Stimulated activated naive B cell treated with anti-CD40 and anti-IgM and Interleukin-4, amounts not matched to agents 10 μg/mL and 1 μg/mL and 100 μg/mL, for 72 hours (primary cell): ENCODE measurements at regions not wholly inside any gene's neighbourhood (a gene's known extent, or its start where the extent isn't known, plus 50 kb on each side); places are given as distances from the start of the nearest gene placed in this dataset.
"Not testable (repeated sequence)": the region's sequence is repeated elsewhere in the genome, so short reads cannot be mapped to it uniquely, and the experiment has no call there.

Experiments
- ATAC-seq, 2 donors: fragments of 150-1000 bp; cut with Tn5 transposase; replicated peaks; 2 replicates each; pipeline ENCODE4 v1.10.0; 2021; ENCODE audit warnings: moderate library complexity in 1 of 2
- DNase-seq: peaks from one replicate; pipeline ENCODE4 v3.0.0; 2021
- H3K27ac Mint-ChIP-seq: one replicate; pipeline ENCODE4 v1.8.0; 2022; ENCODE audit warnings: mild to moderate bottlenecking, mixed read lengths
- H3K27me3 Mint-ChIP-seq, 2 donors: one replicate each; pipeline ENCODE4 v1.8.0; 2022; ENCODE audit warnings: mixed read lengths in 2 of 2
- H3K36me3 Mint-ChIP-seq, 2 donors: one replicate each; pipeline ENCODE4 v1.8.0; 2022; ENCODE audit warnings: mixed read lengths in 2 of 2, mild to moderate bottlenecking in 1 of 2
- H3K4me1 Mint-ChIP-seq, 2 donors: one replicate each; pipeline ENCODE4 v1.8.0; 2022; ENCODE audit warnings: mixed read lengths in 2 of 2, mild to moderate bottlenecking in 1 of 2
- H3K4me3 Mint-ChIP-seq, 2 donors: one replicate each; pipeline ENCODE4 v1.8.0; 2022; ENCODE audit warnings: mild to moderate bottlenecking in 2 of 2, mixed read lengths in 2 of 2, moderate library complexity in 1 of 2
- H3K9me3 Mint-ChIP-seq, 2 donors: one replicate each; pipeline ENCODE4 v1.8.0; 2022; ENCODE audit warnings: mixed read lengths in 2 of 2, mild to moderate bottlenecking in 1 of 2

DNA sequence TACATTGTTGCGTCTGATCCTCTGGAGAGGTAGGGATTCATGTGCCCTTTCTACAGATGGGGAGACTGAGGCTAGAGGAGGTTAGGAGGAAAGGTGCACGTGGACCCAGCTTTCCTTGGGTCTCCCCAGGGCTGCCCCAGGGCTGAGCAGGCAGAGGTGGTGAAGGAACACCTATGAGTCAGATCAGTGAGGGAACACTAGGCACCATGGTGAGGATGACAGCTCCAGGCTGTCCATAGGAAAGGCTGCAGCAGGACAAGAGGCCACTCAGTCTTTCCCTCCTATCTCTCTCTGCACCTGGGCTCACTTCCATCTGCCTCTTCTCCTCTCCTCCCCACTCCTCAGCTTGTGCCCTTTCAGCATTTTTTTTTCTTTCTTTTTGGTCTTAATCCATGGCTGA lies 138.0 kb upstream of the TRIM73 start:
- H3K36me3 Mint-ChIP-seq, ATAC-seq, H3K9me3 Mint-ChIP-seq, H3K4me1 Mint-ChIP-seq, H3K27me3 Mint-ChIP-seq, H3K4me3 Mint-ChIP-seq, H3K27ac Mint-ChIP-seq, DNase-seq: not testable (repeated sequence)

DNA sequence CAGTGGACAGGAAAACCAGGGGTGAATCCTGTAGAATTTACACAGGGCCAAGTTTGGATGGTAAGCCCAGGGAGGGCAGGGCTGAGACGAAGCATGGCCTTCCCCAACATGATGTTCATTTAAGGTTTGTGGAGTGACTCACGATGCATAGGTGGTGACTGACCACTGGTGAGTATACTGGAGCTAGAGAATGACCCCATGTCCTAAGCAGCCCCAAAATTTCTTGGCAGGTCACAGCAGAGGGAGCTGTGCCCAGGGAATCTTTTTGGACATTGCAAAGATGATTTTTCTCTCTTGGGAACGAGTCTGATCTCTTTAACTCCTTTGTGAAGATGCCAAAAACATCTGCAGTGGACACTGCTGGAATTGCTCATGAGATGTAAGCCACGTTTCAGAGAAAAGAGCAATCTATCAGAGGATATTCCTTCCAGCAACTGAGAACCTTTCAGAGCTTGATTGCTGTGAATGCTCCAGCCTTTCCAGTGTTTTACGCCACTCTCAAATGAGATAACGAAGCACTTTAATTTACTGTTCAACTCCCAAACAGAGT lies 135.9 kb upstream of the TRIM73 start:
- H3K36me3 Mint-ChIP-seq, DNase-seq, H3K4me1 Mint-ChIP-seq, H3K9me3 Mint-ChIP-seq, ATAC-seq, H3K27ac Mint-ChIP-seq, H3K4me3 Mint-ChIP-seq, H3K27me3 Mint-ChIP-seq: not testable (repeated sequence)

DNA sequence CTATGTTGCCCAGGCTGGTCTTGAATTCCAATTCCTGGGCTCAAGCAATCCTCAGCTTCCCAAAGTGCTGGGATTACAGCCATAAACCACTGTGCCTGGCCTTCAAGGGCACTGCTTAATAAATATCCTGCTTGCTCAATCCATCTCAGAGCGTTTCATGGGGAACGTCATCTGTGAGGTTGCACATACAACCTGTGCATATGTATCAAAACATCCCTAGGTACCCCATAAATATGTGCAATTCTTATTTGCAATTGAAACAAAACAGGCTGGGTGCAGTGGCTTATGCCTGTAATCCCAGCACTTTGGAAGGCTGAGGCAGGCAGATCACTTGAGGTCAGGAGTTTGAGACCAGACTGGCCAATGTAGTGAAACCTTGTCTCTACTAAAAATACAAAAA lies 133.8 kb upstream of the TRIM73 start:
- ATAC-seq, H3K4me3 Mint-ChIP-seq, H3K4me1 Mint-ChIP-seq, H3K27ac Mint-ChIP-seq, H3K9me3 Mint-ChIP-seq, H3K27me3 Mint-ChIP-seq, H3K36me3 Mint-ChIP-seq, DNase-seq: not testable (repeated sequence)

DNA sequence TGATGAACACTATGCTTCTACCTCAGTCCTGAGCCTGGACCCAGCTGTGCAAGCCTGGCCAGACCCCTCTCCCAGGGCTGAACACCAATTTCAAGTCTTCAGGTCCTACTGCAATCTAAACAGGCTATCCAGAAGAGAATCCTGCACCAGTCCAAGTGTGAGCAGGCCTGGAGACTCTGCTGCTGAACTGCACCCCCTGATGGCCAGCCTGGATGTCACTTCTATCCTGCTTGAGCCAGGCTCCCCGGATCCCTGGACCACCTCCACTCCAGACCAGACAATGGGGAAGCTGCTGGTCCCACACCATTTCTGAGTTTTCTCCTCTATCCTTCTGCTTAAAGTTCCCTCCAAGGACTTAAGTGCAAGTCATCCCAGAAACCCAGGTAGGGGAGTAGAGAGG lies 127.3 kb upstream of the TRIM73 start:
- not testable (repeated sequence) for H3K4me3 Mint-ChIP-seq, H3K36me3 Mint-ChIP-seq, H3K27ac Mint-ChIP-seq, ATAC-seq, H3K9me3 Mint-ChIP-seq, H3K4me1 Mint-ChIP-seq, DNase-seq, H3K27me3 Mint-ChIP-seq

DNA sequence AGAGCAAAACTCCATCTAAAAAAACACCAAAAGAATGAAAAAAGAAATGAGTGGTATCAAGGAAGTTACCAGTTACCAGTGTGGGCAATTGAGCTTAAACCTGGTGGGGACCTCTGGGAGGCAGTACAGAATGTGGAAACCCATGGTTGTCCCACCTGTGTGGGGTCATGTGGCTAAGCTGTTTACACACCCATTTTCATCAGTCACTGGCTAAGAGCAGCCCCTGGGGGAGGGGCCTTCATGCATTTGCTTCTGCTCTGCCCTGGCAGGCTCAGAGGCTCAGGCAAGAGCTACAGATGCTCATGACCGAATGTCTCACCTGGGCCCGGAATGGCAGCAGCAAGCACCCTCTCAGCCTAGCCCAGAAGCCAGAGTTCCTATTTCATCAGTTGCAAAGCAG lies 126.3 kb upstream of the TRIM73 start:
- H3K27ac Mint-ChIP-seq, H3K4me1 Mint-ChIP-seq, H3K4me3 Mint-ChIP-seq, H3K27me3 Mint-ChIP-seq, DNase-seq, H3K36me3 Mint-ChIP-seq, H3K9me3 Mint-ChIP-seq: not testable (repeated sequence)
- peak in 1 of 2 donors; percentile 55 for ATAC-seq

DNA sequence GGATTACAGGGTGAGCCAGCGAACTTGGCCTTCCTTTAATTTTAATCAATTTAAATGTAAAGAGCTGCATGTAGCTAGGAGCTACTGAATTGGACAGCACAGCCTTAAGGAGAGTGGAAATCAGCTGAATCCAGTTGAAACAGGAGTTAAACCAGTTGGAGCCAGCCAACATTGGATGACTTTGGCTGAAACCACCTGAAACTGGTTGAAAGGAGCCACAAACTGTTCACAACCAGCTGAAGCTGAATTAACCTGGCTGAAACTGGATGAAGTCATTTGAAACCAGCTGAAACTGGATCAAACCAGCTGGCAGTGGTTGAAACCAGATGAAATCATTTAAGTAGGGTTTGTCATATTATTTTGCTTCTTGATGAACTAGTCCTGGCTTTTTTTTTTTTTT lies 121.3 kb upstream of the TRIM73 start:
- not testable (repeated sequence) for H3K9me3 Mint-ChIP-seq, H3K4me1 Mint-ChIP-seq, H3K36me3 Mint-ChIP-seq, ATAC-seq, DNase-seq, H3K4me3 Mint-ChIP-seq, H3K27ac Mint-ChIP-seq, H3K27me3 Mint-ChIP-seq
